ENCODE measurements at regions not wholly inside any gene's neighbourhood (a gene's known extent, or its start where the extent isn't known, plus 50 kb on each side); places are given as distances from the start of the nearest gene placed in this dataset.

- no peak for TF ChIP-seq CTCF (IDR thresholded peaks at IDR 0.05)
- no peak for TF ChIP-seq POLR2AphosphoS5 (IDR thresholded peaks at IDR 0.05)
- no peak for TF ChIP-seq POLR2A (IDR thresholded peaks at IDR 0.05)
- no peak for TF ChIP-seq EP300 (IDR thresholded peaks at IDR 0.05)
These were observed 141.6 kb downstream of the BOD1 start for GRCh38 chr5:173474881-173475287.
